ENCODE measurements at regions not wholly inside any gene's neighbourhood (a gene's known extent, or its start where the extent isn't known, plus 50 kb on each side); places are given as distances from the start of the nearest gene placed in this dataset.

- H3K27me3 Mint-ChIP-seq: no peaks in the 10 kb centered on the region
- peaks cover 10% of the 10 kb centered on the region for H3K4me1 Mint-ChIP-seq
- no peak overlapping the region for H3K4me3 Mint-ChIP-seq
- ATAC-seq (no peak), DNase-seq (no peak)
- intact Hi-C loops (cut with DNase I, micrococcal nuclease): no loop called here
- ChIA-PET POLR2A (no interaction called here), CTCF (interaction anchor here (0.7 kb wide), 1 partner anchor 563 kb away, joined by 3 read pairs; no protein-coding TSS in a partner anchor)
- H3K36me3 Mint-ChIP-seq (ENCODE audit: low read depth): no peaks in the 10 kb centered on the region
- no peaks in the 10 kb centered on the region for H3K9me3 Mint-ChIP-seq (ENCODE audit: low read depth)
- no peak overlapping the region for H3K27ac Mint-ChIP-seq
These were observed 153.5 kb downstream of the DLEU7 start for GRCh38 chr13:50690006-50690405.

- no peaks in the 10 kb centered on the region for H3K36me3 Mint-ChIP-seq (ENCODE audit: low read depth)
- POLR2A ChIA-PET: no interaction called here
- DNase-seq (no peak), ATAC-seq (no peak)
- no peak overlapping the region for H3K27ac Mint-ChIP-seq
- H3K4me1 Mint-ChIP-seq: peaks cover 6% of the 10 kb centered on the region
- intact Hi-C loops (cut with DNase I, micrococcal nuclease): no loop called here
- CTCF ChIA-PET: interaction anchor here (0.5 to 0.8 kb wide), 3 partner anchors 19 to 386 kb away, joined by 3 to 4 read pairs (median 3); no protein-coding TSS in a partner anchor
- no peaks in the 10 kb centered on the region for H3K27me3 Mint-ChIP-seq
- H3K4me3 Mint-ChIP-seq: no peak overlapping the region
- H3K9me3 Mint-ChIP-seq (ENCODE audit: low read depth): no peaks in the 10 kb centered on the region
These were observed 152.3 kb downstream of the DLEU7 start for GRCh38 chr13:50691176-50691680.

DNA sequence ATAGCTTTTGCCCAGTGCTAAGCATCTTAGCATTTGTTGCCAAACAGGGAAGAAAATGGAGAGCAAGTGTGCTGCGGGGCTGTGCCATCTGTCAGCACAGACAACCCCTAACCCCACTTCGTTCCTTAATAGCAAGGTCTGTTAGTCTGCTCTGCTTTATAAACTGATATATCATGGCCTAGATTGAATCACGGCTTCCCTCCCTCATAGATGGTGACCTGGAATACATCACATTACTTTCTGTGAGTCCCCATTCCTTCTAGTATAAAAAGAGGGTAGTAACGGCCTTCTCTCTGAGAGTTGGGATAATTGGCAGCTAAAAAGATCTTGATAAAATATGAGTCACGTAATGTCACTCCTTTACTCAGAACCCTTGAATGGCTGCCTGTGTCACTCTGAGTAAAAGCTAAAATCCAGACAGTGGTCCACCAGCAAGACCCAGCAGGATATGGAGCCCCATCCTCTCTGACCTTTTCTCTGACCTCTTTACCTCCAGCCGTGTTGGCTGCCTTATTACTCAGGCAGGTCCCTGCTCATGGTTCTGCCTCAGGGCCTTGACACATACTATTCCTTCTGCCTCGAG is 151.7 kb downstream of the DLEU7 start:
- no peaks in the 10 kb centered on the region for H3K9me3 Mint-ChIP-seq (ENCODE audit: low read depth)
- no peaks in the 10 kb centered on the region for H3K27me3 Mint-ChIP-seq
- ChIA-PET POLR2A (no interaction called here), CTCF (interaction anchor here (0.5 to 0.8 kb wide), 3 partner anchors 19 to 385 kb away, joined by 3 to 4 read pairs (median 3); no protein-coding TSS in a partner anchor)
- ATAC-seq (no peak), DNase-seq (no peak)
- intact Hi-C loops (cut with DNase I, micrococcal nuclease): no loop called here
- H3K27ac Mint-ChIP-seq: no peak overlapping the region
- no peak overlapping the region for H3K4me3 Mint-ChIP-seq
- H3K36me3 Mint-ChIP-seq (ENCODE audit: low read depth): no peaks in the 10 kb centered on the region
- peaks cover 2% of the 10 kb centered on the region for H3K4me1 Mint-ChIP-seq

GRCh38 chr13:50692396-50692915 is 151.0 kb downstream of the DLEU7 start:
- Mint-ChIP-seq H3K4me1 (no peaks in the 10 kb centered on the region), H3K4me3 (no peak overlapping the region), H3K27me3 (no peaks in the 10 kb centered on the region), H3K27ac (no peak overlapping the region), H3K9me3 (ENCODE audit: low read depth) (no peaks in the 10 kb centered on the region), H3K36me3 (ENCODE audit: low read depth) (no peaks in the 10 kb centered on the region)
- no peak for DNase-seq
- no peak for ATAC-seq
- intact Hi-C loops (cut with DNase I, micrococcal nuclease): no loop called here
- CTCF ChIA-PET: no interaction called here
- POLR2A ChIA-PET: no interaction called here

GRCh38 chr13:50693727-50694126 is 149.8 kb downstream of the DLEU7 start:
- no peaks in the 10 kb centered on the region for H3K4me1 Mint-ChIP-seq
- H3K27me3 Mint-ChIP-seq: no peaks in the 10 kb centered on the region
- CTCF ChIA-PET: interaction anchor here (1.1 kb wide), 1 partner anchor 13 kb away, joined by 4 read pairs; no protein-coding TSS in a partner anchor
- H3K27ac Mint-ChIP-seq: no peak overlapping the region
- POLR2A ChIA-PET: no interaction called here
- no peaks in the 10 kb centered on the region for H3K9me3 Mint-ChIP-seq (ENCODE audit: low read depth)
- DNase-seq (no peak), ATAC-seq (no peak)
- H3K36me3 Mint-ChIP-seq (ENCODE audit: low read depth): no peaks in the 10 kb centered on the region
- H3K4me3 Mint-ChIP-seq: no peak overlapping the region
- intact Hi-C loops (cut with DNase I, micrococcal nuclease): no loop called here

GRCh38 chr13:50697746-50698539 is 145.5 kb downstream of the DLEU7 start:
- ATAC-seq: no peak
- DNase-seq: no peak
- intact Hi-C loops (cut with DNase I, micrococcal nuclease): no loop called here
- H3K36me3 Mint-ChIP-seq (ENCODE audit: low read depth): no peaks in the 10 kb centered on the region
- H3K4me3 Mint-ChIP-seq: no peak overlapping the region
- POLR2A ChIA-PET: no interaction called here
- H3K27ac Mint-ChIP-seq: no peak overlapping the region
- no peaks in the 10 kb centered on the region for H3K27me3 Mint-ChIP-seq
- H3K4me1 Mint-ChIP-seq: no peaks in the 10 kb centered on the region
- CTCF ChIA-PET: no interaction called here
- no peaks in the 10 kb centered on the region for H3K9me3 Mint-ChIP-seq (ENCODE audit: low read depth)

- POLR2A ChIA-PET: no interaction called here
- H3K4me3 Mint-ChIP-seq: no peak overlapping the region
These were observed 143.4 kb downstream of the DLEU7 start for GRCh38 chr13:50699874-50700663.

GRCh38 chr13:50700664-50701305 is 142.7 kb downstream of the DLEU7 start:
- no peaks in the 10 kb centered on the region for H3K4me1 Mint-ChIP-seq
- no peak for ATAC-seq
- H3K4me3 Mint-ChIP-seq: no peak overlapping the region
- ChIA-PET POLR2A (no interaction called here), CTCF (interaction anchor here (0.7 to 0.8 kb wide), 2 partner anchors 19 to 114 kb away, joined by 3 read pairs; no protein-coding TSS in a partner anchor)
- no peaks in the 10 kb centered on the region for H3K27me3 Mint-ChIP-seq
- no peak overlapping the region for H3K27ac Mint-ChIP-seq
- H3K36me3 Mint-ChIP-seq (ENCODE audit: low read depth): no peaks in the 10 kb centered on the region
- DNase-seq: no peak
- no peaks in the 10 kb centered on the region for H3K9me3 Mint-ChIP-seq (ENCODE audit: low read depth)
- intact Hi-C loops (cut with DNase I, micrococcal nuclease): no loop called here

More at GRCh38 chr13:50699874-50700663, 143.4 kb downstream of the DLEU7 start:
- H3K4me1 Mint-ChIP-seq: no peaks in the 10 kb centered on the region
- no peak overlapping the region for H3K27ac Mint-ChIP-seq
- DNase-seq: no peak
- no peaks in the 10 kb centered on the region for H3K27me3 Mint-ChIP-seq
- intact Hi-C loops (cut with DNase I, micrococcal nuclease): no loop called here
- no peaks in the 10 kb centered on the region for H3K9me3 Mint-ChIP-seq (ENCODE audit: low read depth)
- CTCF ChIA-PET: interaction anchor here (0.8 kb wide), 1 partner anchor 18 kb away, joined by 3 read pairs; no protein-coding TSS in a partner anchor
- H3K36me3 Mint-ChIP-seq (ENCODE audit: low read depth): no peaks in the 10 kb centered on the region
- no peak for ATAC-seq

- ChIA-PET CTCF (interaction anchor here (0.5 to 0.8 kb wide), 3 partner anchors 19 to 114 kb away, joined by 3 read pairs; no protein-coding TSS in a partner anchor), POLR2A (no interaction called here)
- Mint-ChIP-seq H3K4me3 (no peak overlapping the region), H3K36me3 (ENCODE audit: low read depth) (no peaks in the 10 kb centered on the region), H3K27me3 (no peaks in the 10 kb centered on the region), H3K4me1 (no peaks in the 10 kb centered on the region), H3K9me3 (ENCODE audit: low read depth) (no peaks in the 10 kb centered on the region), H3K27ac (no peak overlapping the region)
- DNase-seq (no peak), ATAC-seq (no peak)
- intact Hi-C loops (cut with DNase I, micrococcal nuclease): no loop called here
These were observed 142.0 kb downstream of the DLEU7 start for GRCh38 chr13:50701469-50701868.

DNA sequence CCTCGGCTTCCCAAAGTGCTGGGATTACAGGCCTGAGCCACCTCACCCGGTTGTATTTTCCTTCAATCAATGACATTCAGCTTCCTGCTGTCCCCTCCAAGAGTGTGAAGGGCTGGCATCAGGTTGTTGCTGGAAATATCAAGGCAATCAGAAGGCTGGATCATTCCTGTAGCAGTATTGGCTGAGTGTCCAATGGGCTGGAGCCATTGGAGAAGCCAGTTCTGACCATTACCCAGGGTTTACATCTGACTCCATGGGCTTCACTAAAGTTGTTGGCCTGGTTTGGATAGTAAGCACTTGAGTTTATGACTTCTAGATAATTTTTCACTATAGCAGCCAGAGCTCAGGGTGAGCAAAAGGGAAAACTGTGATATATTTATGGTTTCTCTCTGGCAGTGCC is 137.0 kb downstream of the DLEU7 start:
- Mint-ChIP-seq H3K4me3 (no peak overlapping the region), H3K27me3 (no peaks in the 10 kb centered on the region), H3K36me3 (ENCODE audit: low read depth) (no peaks in the 10 kb centered on the region), H3K27ac (no peak overlapping the region), H3K9me3 (ENCODE audit: low read depth) (no peaks in the 10 kb centered on the region), H3K4me1 (no peaks in the 10 kb centered on the region)
- DNase-seq: no peak
- ATAC-seq: no peak
- ChIA-PET CTCF (interaction anchor here (1.2 kb wide), 1 partner anchor 12 kb away, joined by 4 read pairs; no protein-coding TSS in a partner anchor), POLR2A (no interaction called here)
- intact Hi-C loops (cut with DNase I, micrococcal nuclease): no loop called here

- ChIA-PET POLR2A (no interaction called here), CTCF (interaction anchor here (0.7 kb wide), 1 partner anchor 294 kb away, joined by 3 read pairs; no protein-coding TSS in a partner anchor)
- no peaks in the 10 kb centered on the region for H3K36me3 Mint-ChIP-seq (ENCODE audit: low read depth)
- no peak for DNase-seq
- H3K27ac Mint-ChIP-seq: no peak overlapping the region
- no peaks in the 10 kb centered on the region for H3K9me3 Mint-ChIP-seq (ENCODE audit: low read depth)
- H3K27me3 Mint-ChIP-seq: no peaks in the 10 kb centered on the region
- intact Hi-C loops (cut with DNase I, micrococcal nuclease): no loop called here
- ATAC-seq: no peak
- H3K4me3 Mint-ChIP-seq: no peak overlapping the region
- H3K4me1 Mint-ChIP-seq: no peaks in the 10 kb centered on the region
These were observed 135.9 kb downstream of the DLEU7 start for GRCh38 chr13:50707628-50708027.

All from activated CD4-positive, alpha-beta T cell treated with anti-CD3 and anti-CD28 coated beads for 36 hours (primary cell).